ENCODE measurements at regions not wholly inside any gene's neighbourhood (a gene's known extent, or its start where the extent isn't known, plus 50 kb on each side); places are given as distances from the start of the nearest gene placed in this dataset.

- TF ChIP-seq POLR2A (IDR thresholded peaks at IDR 0.05; ENCODE audit: borderline replicate concordance, extremely low read depth, insufficient read depth, insufficient read length) (no peak), CTCF (IDR thresholded peaks at IDR 0.05 in 2 of 3, conservative IDR thresholded peaks at IDR 0.05 in 1 of 3; ENCODE audit: borderline replicate concordance in 1 of 3, insufficient read depth in 1 of 3, low read depth in 2 of 3, low read length in 2 of 3) (no peak), EZH2 (IDR thresholded peaks at IDR 0.05) (no peak), CEBPB (IDR thresholded peaks at IDR 0.05; ENCODE audit: low read depth) (no peak), POLR2AphosphoS5 (IDR thresholded peaks at IDR 0.05; ENCODE audit: low read depth, low read length) (no peak), RAD21 (IDR thresholded peaks at IDR 0.05; ENCODE audit: low read depth) (no peak), FOSL1 (IDR thresholded peaks at IDR 0.05; ENCODE audit: low read depth) (no peak), REST (IDR thresholded peaks at IDR 0.05; ENCODE audit: low read depth) (no peak), YY1 (IDR thresholded peaks at IDR 0.05; ENCODE audit: extremely low read depth, insufficient replicate concordance, low read depth, low read length) (no peak), ELF1 (IDR thresholded peaks at IDR 0.05; ENCODE audit: borderline replicate concordance, low read depth) (no peak), EGR1 (IDR thresholded peaks at IDR 0.05; ENCODE audit: low read depth) (no peak), ZNF274 (IDR thresholded peaks at IDR 0.05; ENCODE audit: low read depth, low read length) (no peak), EZH2phosphoT487 (IDR thresholded peaks at IDR 0.05; ENCODE audit: borderline replicate concordance) (no peak), MAX (IDR thresholded peaks at IDR 0.05) (no peak)
These were observed 456.0 kb upstream of the ZEB2 start for GRCh38 chr2:144975881-144976280.
